AG20443 (cell line): ENCODE measurements at regions not wholly inside any gene's neighbourhood (a gene's known extent, or its start where the extent isn't known, plus 50 kb on each side); places are given as distances from the start of the nearest gene placed in this dataset.

Experiments used
- DNase-seq: peaks from one replicate; pipeline ENCODE4 v3.0.0; 2012; ENCODE audit warnings: low spot score, mixed read lengths

GRCh38 chrX:119181491-119181890 lies 53.9 kb upstream of the KIAA1210 start:
- DNase-seq: peak; percentile 10

GRCh38 chrX:119186194-119186593 lies 49.9 kb upstream of the PGRMC1 start:
- no peak for DNase-seq
